ENCODE measurements at regions not wholly inside any gene's neighbourhood (a gene's known extent, or its start where the extent isn't known, plus 50 kb on each side); places are given as distances from the start of the nearest gene placed in this dataset.
"Not testable (repeated sequence)": the region's sequence is repeated elsewhere in the genome, so short reads cannot be mapped to it uniquely, and the experiment has no call there.

- DNase-seq, result no peak
These were observed 50.7 kb upstream of the TNFSF4 start for GRCh38 chr1:173257805-173258204.

- no peak for DNase-seq
These were observed 51.5 kb upstream of the TNFSF4 start for GRCh38 chr1:173258479-173259264.

DNA sequence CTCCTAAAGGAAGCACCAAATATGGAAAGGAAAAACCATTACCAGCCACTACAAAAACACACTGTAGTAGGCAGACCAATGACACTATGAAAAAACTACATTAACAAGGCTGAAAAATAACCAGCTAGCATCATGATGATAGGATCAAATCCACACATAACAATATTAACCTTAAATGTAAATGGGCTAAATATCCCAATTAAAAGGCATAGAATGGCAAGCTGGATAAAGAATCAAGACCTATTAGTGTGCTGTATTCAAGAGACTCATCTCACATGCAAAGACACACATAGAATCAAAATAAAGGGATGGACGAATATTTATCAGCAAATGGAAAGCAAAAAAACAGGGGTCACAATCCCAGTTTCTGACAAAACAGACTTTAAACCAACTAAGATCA lies 53.2 kb upstream of the TNFSF4 start:
- DNase-seq, result not testable (repeated sequence)

DNA sequence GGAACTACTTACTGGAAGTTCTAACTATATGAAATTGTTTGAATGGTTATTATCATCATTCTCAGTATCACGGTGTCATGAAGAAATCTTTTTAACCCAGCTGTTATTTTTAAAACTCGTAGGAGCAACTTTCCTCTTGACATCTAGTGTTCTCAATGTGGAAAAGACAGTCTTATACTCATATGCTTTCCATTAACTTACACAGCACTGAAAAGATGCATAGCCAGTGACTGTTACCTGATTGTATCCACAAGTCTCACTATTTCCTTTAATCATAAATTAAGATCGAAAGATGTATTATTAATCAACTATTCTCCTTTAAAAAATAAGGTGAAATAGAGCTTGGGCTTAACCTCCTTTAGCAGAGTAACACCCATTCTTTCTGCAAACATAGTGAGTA lies 59.7 kb upstream of the TNFSF4 start:
- DNase-seq, result no peak

DNA sequence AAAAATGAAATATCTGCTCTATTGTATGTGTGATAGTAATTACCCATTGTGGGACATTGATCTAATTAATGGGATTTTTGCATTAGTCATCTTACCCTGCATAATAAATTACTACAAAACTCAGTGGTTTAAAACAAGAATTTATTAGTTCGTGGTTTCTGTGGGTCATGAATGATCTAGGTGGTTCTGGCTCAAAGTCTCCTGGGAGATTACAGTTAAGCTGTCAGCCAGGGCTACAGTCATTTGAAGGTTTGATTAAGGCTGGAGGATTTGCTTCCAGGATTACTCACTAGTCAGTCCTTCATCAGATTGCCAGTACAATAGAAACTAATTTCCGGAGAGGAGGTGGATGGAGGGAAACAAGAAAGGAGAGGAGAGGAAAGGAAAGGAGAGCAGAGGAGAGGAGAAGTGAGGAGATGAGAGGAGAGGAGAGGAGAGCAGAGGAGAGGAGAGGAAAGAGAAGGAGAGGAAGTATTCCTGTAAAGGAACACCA lies 60.4 kb upstream of the TNFSF4 start:
- DNase-seq, result no peak

- no peak for DNase-seq
These were observed 61.1 kb upstream of the TNFSF4 start for GRCh38 chr1:173268261-173268660.

GRCh38 chr1:173268786-173269277 lies 61.7 kb upstream of the TNFSF4 start:
- no peak for DNase-seq

DNA sequence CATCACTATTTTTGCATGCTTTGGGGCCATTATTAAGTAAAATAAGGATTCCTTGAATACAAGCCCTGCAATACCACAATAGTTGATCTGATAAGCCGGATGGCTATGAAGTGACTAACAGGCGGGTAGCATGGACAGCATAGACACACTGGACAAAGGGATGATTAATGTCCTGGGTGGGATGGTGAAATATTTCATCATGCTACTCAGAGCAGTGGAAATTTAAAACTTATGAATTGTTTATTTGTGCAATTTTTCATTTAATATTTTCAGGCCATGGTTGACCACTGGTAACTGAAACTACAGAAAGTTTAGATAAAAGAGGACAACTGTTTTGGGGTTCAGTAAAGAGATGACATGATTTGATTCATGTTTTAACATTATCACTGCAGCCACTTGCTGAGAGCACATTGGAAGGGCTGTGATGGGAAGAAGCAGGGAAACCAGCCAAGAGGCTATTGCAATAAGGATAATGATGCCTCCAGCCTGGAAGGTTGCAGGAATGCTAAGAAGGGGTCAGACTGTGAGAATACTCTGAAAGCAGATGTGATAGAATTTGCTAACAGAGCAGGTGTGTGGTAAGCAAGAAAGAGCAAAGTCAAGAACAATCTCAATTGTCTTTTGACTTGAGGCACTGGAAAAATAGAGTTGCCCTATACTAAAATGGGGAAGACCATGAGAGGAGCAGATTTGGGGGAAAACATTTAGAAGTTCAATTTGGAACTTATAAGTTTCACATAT lies 62.5 kb upstream of the TNFSF4 start:
- DNase-seq, result no peak

- no peak for DNase-seq
These were observed 63.1 kb upstream of the TNFSF4 start for GRCh38 chr1:173270243-173270642.

DNA sequence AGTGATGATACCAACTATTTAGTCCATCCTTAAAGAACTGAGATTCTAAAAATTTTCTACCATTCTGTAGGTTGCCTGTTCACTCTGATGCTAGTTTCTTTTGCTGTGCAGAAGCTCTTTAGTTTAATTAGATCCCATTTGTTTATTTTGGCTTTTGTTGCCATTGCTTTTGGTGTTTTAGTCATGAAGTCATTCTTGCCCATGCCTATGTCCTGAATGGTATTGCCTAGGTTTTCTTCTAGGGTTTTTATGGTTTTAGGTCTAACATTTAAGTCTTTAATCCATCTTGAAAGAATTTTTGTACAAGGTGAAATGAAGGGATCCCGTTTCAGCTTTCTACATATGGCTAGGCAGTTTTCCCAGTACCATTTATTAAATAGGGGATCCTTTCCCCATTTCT lies 63.9 kb upstream of the TNFSF4 start:
- not testable (repeated sequence) for DNase-seq

DNA sequence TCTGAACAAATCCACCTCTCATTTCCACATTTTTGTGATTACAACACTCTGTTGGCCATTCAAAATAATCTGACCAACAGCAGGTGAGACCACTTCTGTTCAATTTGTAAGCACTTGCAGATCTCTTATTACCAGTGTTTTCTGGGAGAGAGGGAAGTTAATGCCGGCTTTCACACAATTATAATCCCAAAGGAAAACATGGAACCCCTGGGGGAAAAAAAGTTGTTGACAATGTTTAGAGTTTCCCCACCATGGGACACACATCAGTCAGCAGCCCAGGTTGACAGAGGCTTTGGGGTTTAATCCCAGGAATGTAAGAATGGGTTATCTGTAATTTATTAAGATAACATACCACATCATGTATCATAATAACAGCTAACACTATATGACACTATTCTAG lies 68.4 kb upstream of the TNFSF4 start:
- DNase-seq, result no peak

- no peak for DNase-seq
These were observed 70.0 kb upstream of the TNFSF4 start for GRCh38 chr1:173276922-173277800.

GRCh38 chr1:173280899-173281660 lies 73.9 kb upstream of the TNFSF4 start:
- DNase-seq, result no peak

- DNase-seq, result no peak
These were observed 77.9 kb upstream of the TNFSF4 start for GRCh38 chr1:173285048-173285447.

DNA sequence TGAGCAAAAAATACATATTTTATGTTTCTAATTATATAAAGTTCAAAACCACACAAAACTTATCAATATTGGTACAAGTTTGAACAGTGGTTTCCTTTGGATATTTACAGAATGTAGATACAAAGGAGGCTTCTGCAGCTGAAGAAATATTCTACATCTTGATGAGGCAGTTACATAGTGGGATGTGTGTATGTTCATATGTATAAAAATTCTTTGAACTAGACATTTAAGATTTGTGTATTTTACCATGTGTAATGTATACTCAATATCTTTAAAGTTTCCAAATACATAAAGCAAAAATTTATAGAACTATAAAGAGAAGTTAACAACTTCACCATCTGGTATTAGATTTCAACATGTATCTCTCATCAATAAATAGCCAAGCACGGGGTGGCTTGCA lies 80.7 kb upstream of the TNFSF4 start:
- DNase-seq, result no peak

GRCh38 chr1:173293756-173294155 lies 86.6 kb upstream of the TNFSF4 start:
- no peak for DNase-seq

- no peak for DNase-seq
These were observed 87.7 kb upstream of the TNFSF4 start for GRCh38 chr1:173294843-173295242.

DNA sequence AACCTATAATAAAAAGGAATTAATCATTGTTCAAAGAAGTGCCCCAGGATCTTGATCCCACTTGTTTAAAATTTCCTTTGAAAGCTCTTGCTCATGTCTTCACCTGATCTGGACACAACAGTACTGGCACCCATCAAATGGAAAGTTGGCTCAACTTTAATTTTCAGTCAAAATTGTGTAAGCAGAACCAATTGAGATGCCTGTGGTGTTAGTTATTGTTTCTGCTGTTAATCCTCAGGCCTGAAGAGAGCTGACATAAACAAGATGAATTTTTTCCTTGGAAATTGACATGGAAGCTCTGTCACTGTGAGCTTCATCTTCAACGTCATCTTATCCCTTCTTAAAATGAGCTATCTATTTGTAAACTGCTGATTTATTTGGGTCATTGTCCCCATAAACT lies 88.3 kb upstream of the TNFSF4 start:
- DNase-seq, result no peak

DNA sequence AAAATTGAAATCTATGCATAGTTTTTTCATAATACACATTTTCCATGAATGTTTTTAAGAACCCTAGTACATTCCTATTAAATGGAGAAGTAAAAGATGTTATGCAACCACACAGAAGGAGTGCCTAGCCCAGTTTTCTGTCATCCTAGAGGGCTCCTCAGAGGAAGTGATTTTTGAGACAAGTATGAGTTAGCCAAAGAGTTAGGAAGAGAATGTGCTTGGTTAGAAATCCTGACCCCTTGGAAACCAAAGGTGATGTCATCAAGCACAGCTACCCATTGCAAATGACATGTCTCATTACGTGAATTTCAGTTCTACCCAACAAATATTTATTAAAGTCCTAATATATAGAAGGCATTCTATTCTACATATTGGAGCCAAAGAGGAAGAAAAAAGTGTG lies 88.9 kb upstream of the TNFSF4 start:
- no peak for DNase-seq

DNA sequence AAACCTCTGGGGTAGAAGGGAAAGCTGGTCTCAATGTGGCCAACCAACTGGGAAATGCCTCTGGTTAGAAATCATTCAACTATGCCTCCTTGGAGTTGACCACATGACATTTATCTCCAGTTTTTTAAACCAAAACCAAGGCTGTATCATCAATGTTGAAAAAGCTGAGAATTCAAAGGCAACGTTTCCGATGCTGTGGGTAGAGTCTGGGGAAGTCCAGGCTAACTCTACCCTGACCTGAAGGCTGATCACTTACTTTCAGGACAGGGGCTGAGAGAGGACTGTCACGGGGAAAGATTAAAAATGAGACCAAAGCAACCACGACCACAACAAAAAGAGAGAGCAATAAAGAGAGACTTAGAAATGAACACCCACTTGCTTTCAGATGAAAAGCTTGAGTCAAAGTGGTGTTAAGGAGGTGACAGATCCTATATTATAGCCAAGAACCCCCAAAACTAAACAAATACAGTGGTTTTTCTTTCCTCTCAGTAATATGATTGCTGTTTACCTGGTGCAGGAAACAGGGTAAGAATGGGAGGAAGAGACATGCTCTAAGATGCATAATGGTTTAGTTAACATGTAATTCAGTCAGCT lies 90.8 kb upstream of the TNFSF4 start:
- no peak for DNase-seq

- no peak for DNase-seq
These were observed 93.2 kb upstream of the TNFSF4 start for GRCh38 chr1:173300061-173301044.

Data from RPMI8226 (cell line).